ENCODE measurements at regions not wholly inside any gene's neighbourhood (a gene's known extent, or its start where the extent isn't known, plus 50 kb on each side); places are given as distances from the start of the nearest gene placed in this dataset.

DNA sequence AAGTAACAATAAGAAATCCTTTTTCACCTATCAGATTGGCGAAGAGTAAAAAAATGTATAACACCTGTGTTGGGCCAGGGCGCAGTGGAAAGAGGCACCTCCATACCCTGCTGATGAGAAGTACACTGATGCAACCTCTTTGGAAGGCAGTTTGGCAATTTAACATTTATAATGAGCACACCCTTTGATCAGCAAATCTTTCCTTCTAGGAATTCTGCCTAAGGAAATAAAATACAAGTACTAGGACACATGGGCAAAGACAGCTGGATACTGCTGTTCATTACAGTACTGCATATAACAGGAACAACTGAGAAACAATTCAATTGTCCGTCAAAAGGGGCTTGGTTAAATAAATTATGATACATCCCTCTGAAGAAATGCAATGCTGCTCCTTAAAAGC is 110.1 kb downstream of the RPL27A start:
- no peak overlapping the region for H3K4me3 Mint-ChIP-seq
- H3K4me1 Mint-ChIP-seq (ENCODE audit: low read depth): peaks cover 17% of the 10 kb centered on the region
- H3K27ac Mint-ChIP-seq: no peak overlapping the region
- TF ChIP-seq, protein P1, sequence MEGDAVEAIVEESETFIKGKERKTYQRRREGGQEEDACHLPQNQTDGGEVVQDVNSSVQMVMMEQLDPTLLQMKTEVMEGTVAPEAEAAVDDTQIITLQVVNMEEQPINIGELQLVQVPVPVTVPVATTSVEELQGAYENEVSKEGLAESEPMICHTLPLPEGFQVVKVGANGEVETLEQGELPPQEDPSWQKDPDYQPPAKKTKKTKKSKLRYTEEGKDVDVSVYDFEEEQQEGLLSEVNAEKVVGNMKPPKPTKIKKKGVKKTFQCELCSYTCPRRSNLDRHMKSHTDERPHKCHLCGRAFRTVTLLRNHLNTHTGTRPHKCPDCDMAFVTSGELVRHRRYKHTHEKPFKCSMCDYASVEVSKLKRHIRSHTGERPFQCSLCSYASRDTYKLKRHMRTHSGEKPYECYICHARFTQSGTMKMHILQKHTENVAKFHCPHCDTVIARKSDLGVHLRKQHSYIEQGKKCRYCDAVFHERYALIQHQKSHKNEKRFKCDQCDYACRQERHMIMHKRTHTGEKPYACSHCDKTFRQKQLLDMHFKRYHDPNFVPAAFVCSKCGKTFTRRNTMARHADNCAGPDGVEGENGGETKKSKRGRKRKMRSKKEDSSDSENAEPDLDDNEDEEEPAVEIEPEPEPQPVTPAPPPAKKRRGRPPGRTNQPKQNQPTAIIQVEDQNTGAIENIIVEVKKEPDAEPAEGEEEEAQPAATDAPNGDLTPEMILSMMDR (IDR thresholded peaks at IDR 0.05): no peak
- no peak for DNase-seq
- peaks cover 8% of the 10 kb centered on the region; the same call in 1 of the 2 replicates for H3K36me3 Mint-ChIP-seq (ENCODE audit: low read depth)
- no peaks in the 10 kb centered on the region for H3K9me3 Mint-ChIP-seq
- H3K27me3 Mint-ChIP-seq (ENCODE audit: insufficient read depth): peaks cover 1% of the 10 kb centered on the region

DNA sequence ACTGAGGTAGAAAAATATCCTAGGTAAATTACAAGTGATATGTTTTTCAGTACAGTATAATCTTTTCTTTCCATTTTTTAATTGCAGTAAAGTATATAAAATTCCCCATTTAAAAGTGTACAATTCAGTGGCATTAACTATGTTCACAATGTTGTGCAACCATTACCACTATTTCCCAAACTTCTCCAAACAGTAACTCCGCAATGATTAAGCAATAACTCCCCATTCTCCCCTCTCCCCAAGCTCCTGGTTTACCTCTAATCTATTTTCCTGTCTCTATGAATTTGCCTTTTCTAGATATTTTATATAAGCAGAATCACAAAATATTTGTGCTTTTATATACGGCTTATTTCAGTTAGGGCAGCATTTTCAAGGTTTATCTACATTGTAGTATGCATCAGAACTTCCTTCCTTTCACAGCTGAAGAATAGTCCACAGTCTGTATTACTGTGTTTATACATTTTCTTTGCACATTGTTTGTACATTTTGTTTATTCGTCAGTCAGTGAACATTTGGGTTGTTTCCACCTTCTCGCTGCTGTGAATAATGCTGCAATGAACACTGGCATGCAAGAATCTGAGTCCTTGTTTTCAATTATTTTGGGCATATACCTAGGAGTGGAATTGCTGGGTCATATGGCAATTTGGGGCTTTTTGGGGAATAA is 110.7 kb downstream of the RPL27A start:
- Mint-ChIP-seq H3K9me3 (no peaks in the 10 kb centered on the region), H3K36me3 (ENCODE audit: low read depth) (peaks cover 8% of the 10 kb centered on the region; the same call in 1 of the 2 replicates), H3K27me3 (ENCODE audit: insufficient read depth) (peaks cover 1% of the 10 kb centered on the region), H3K27ac (no peak overlapping the region), H3K4me1 (ENCODE audit: low read depth) (peaks cover 12% of the 10 kb centered on the region), H3K4me3 (no peak overlapping the region)
- TF ChIP-seq, protein P1 (IDR thresholded peaks at IDR 0.05): no peak
- DNase-seq: no peak

DNA sequence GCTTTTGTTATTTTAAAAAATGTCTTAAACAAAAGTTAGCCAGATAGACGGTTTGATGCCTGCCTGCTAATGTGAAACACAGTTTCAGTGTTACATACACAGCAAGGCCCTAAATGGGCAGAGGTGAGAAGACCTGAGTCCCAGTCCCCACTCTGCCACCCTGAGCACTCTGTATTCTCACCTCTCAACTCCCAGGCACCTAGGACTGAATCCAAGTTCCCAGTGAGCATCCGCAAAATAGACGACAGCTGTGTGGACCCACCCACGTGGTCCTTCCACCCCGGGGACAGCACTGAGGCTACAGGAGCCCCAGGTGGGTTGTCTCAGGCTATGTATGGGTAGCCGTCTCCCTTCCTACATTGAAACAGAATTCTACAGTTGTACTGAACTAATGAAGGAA is 111.5 kb downstream of the RPL27A start:
- TF ChIP-seq, protein P1 (IDR thresholded peaks at IDR 0.05): no peak
- Mint-ChIP-seq H3K4me1 (ENCODE audit: low read depth) (peaks cover 3% of the 10 kb centered on the region), H3K36me3 (ENCODE audit: low read depth) (peaks cover 10% of the 10 kb centered on the region), H3K27me3 (ENCODE audit: insufficient read depth) (no peaks in the 10 kb centered on the region; the same call in 1 of the 2 replicates), H3K9me3 (no peaks in the 10 kb centered on the region), H3K4me3 (no peak overlapping the region), H3K27ac (no peak overlapping the region)
- DNase-seq: no peak

DNA sequence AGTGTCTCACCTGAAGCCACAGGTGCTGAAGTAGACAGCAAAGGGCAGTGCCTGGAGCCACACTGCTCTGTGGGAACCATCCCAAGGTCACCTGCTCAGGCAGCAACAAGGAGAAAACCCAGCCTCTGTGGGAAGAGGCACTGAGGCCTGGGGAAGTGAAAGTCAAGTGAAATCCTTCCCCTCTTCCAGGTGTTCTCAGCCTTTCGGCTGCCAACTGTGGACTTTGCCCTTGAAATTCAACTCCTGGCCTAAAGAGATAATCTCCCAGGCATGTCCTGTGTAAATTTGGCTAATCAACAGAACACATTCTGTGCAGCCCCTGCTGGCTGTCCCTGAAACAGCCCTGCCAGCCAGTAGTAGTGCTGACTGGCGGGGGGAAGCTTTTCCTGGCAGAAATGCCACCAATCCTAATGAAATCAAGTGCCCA is 112.1 kb downstream of the RPL27A start:
- Mint-ChIP-seq H3K4me1 (ENCODE audit: low read depth) (no peaks in the 10 kb centered on the region; the same call in 1 of the 2 replicates), H3K36me3 (ENCODE audit: low read depth) (peaks cover 15% of the 10 kb centered on the region), H3K9me3 (no peaks in the 10 kb centered on the region), H3K27ac (no peak overlapping the region), H3K4me3 (no peak overlapping the region), H3K27me3 (ENCODE audit: insufficient read depth) (no peaks in the 10 kb centered on the region; the same call in 1 of the 2 replicates)
- TF ChIP-seq, protein P1 (IDR thresholded peaks at IDR 0.05): peak; percentile 45; the same call in 1 of the 2 replicates
- DNase-seq: no peak

DNA sequence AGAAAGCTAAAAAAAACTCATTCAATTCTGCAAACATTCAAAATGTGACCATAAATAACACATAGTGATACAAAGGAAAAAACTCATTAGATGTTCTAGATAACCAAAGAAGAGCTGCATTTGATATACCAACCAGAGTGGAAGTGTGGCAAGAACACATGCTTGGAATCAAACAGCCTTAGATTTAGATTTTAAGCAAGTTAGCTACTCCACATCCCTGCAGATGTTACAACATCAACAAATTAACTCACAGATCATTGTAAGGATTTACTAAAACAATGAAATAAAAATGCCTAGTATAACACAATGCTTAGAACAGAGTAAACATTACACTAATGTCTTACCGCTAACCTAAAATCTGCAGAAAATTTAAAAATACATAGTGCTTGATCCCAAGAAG is 114.0 kb upstream of the AKIP1 start:
- no peak for DNase-seq
- Mint-ChIP-seq H3K4me1 (ENCODE audit: low read depth) (no peaks in the 10 kb centered on the region; the same call in 1 of the 2 replicates), H3K9me3 (no peaks in the 10 kb centered on the region), H3K27me3 (ENCODE audit: insufficient read depth) (no peaks in the 10 kb centered on the region; the same call in 1 of the 2 replicates), H3K36me3 (ENCODE audit: low read depth) (peaks cover 15% of the 10 kb centered on the region), H3K4me3 (no peak overlapping the region), H3K27ac (no peak overlapping the region)
- TF ChIP-seq, protein P1 (IDR thresholded peaks at IDR 0.05): no peak

Data from HFFc6 (cell line).